H1 (cell line): ENCODE measurements at regions not wholly inside any gene's neighbourhood (a gene's known extent, or its start where the extent isn't known, plus 50 kb on each side); places are given as distances from the start of the nearest gene placed in this dataset.
A peak's percentile ranks its signal among the peaks of the same experiment; 100 is the strongest.

Experiments used
- CTCF ChIA-PET: fragments of 300-600 bp; sonication (Branson Sonifier 250); formaldehyde crosslinking; loops from one replicate; lab custom pipeline; 2021; ENCODE audit not compliant: partially characterized antibody; lab: Charles Lee
- POLR2A ChIA-PET: fragments of 300-600 bp; sonication (Branson Sonifier 250); formaldehyde crosslinking; loops from one replicate; lab custom pipeline; 2021; ENCODE audit warnings: inconsistent platforms; ENCODE audit not compliant: partially characterized antibody; lab: Charles Lee
- DNase-seq, 2 experiments: peaks; one replicate each; pipeline versions ENCODE4 v3.0.0 to v3.0.0-alpha.2; 2010 to 2022; ENCODE audit warnings: low spot score in 2 of 2, low read depth in 1 of 2, mixed read lengths in 1 of 2
- FAIRE-seq: peaks from 2 replicates; lab custom pipeline; 2011; peaks lifted over from hg19 to GRCh38; lab: Jason Lieb, UNC
- H2AFZ ChIP-seq: 2 replicates; pipeline ENCODE4 v1.8.1; 2012; ENCODE audit warnings: low read length, inconsistent platforms
- H2AK5ac ChIP-seq: 2 replicates; pipeline ENCODE4 v1.6.1; 2013; ENCODE audit warnings: low read depth, low read length
- H2BK120ac ChIP-seq: replicated peaks from 2 replicates; pipeline ENCODE3; 2013; ENCODE audit warnings: low read depth, low read length, inconsistent platforms
- H2BK12ac ChIP-seq: 2 replicates; pipeline ENCODE4 v1.6.1; 2013; ENCODE audit warnings: low read depth, low read length
- H2BK15ac ChIP-seq: 2 replicates; pipeline ENCODE4 v1.6.1; 2013; ENCODE audit warnings: low read length
- H2BK20ac ChIP-seq: 2 replicates; pipeline ENCODE4 v1.6.1; 2013; ENCODE audit warnings: low read length
- H2BK5ac ChIP-seq: 2 replicates; pipeline ENCODE4 v1.6.1; 2013; ENCODE audit warnings: low read depth, low read length
- H3K14ac ChIP-seq: 2 replicates; pipeline ENCODE4 v1.6.1; 2013; ENCODE audit warnings: inconsistent platforms; ENCODE audit not compliant: insufficient read length
- H3K18ac ChIP-seq: 2 replicates; pipeline ENCODE4 v1.6.1; 2013; ENCODE audit warnings: low read length; ENCODE audit errors: extremely low read depth
- H3K23ac ChIP-seq: 2 replicates; pipeline ENCODE4 v1.6.1; 2013; ENCODE audit warnings: inconsistent platforms; ENCODE audit not compliant: insufficient read length
- H3K23me2 ChIP-seq: 2 replicates; pipeline ENCODE4 v1.6.1; 2013; ENCODE audit warnings: low read depth, low read length
- H3K27ac ChIP-seq: 2 replicates; pipeline ENCODE4 v1.6.1; 2011; ENCODE audit warnings: low read depth, low read length, inconsistent platforms
- H3K27me3 ChIP-seq, 4 experiments: replicated peaks in 1 of 4; 1 replicate in 1 of 4; 2 replicates in 3 of 4; pipeline versions ENCODE4 v1.6.1 to v1.8.1; 2011 to 2013; ENCODE audit warnings: low read length in 3 of 4, mild to moderate bottlenecking in 3 of 4, inconsistent platforms in 2 of 4, mixed read lengths in 2 of 4, moderate library complexity in 1 of 4; ENCODE audit not compliant: control insufficient read depth in 3 of 4, insufficient read depth in 3 of 4; ENCODE audit errors: extremely low read depth in 1 of 4
- H3K36me3 ChIP-seq, 4 experiments: 2 replicates each; pipeline versions ENCODE4 v1.6.1 to v1.8.1; 2011 to 2013; ENCODE audit warnings: mild to moderate bottlenecking in 4 of 4, low read length in 3 of 4, moderate library complexity in 2 of 4, control low read depth in 1 of 4, inconsistent platforms in 1 of 4; ENCODE audit not compliant: insufficient read depth in 4 of 4, control insufficient read depth in 2 of 4
- H3K4ac ChIP-seq: replicated peaks from 2 replicates; pipeline ENCODE3; 2013; ENCODE audit warnings: low read length, low read depth, mixed read lengths, inconsistent platforms; ENCODE audit not compliant: insufficient read length
- H3K4me1 ChIP-seq, 4 experiments: replicated peaks in 1 of 4; 1 replicate in 1 of 4; 2 replicates in 3 of 4; pipeline versions ENCODE4 v1.6.1 to v1.8.1; 2011 to 2013; ENCODE audit warnings: low read length in 3 of 4, inconsistent platforms in 2 of 4, mixed read lengths in 1 of 4; ENCODE audit not compliant: insufficient read depth in 4 of 4, control insufficient read depth in 3 of 4
- H3K4me2 ChIP-seq, 2 experiments: 2 replicates each; pipeline versions ENCODE4 v1.6.1 to v1.8.1; 2011 to 2013; ENCODE audit warnings: low read depth in 2 of 2, low read length in 2 of 2, control low read depth in 1 of 2, inconsistent platforms in 1 of 2, mild to moderate bottlenecking in 1 of 2; ENCODE audit not compliant: insufficient read depth in 1 of 2
- H3K4me3 ChIP-seq, 4 experiments: fragments of 200-600, 300-600 bp in 1 of 4; sonication (generic), shearing (Covaris generic), sonication (Bioruptor Twin) in 1 of 4; 2 replicates each; pipeline versions ENCODE4 v1.5.1 to v1.8.1; 2011 to 2016; ENCODE audit warnings: low read length in 4 of 4, low read depth in 3 of 4, control low read depth in 2 of 4, inconsistent platforms in 2 of 4, mild to moderate bottlenecking in 2 of 4, mixed read lengths in 1 of 4, moderate library complexity in 1 of 4; ENCODE audit not compliant: insufficient read depth in 2 of 4; ENCODE audit errors: extremely low read depth in 1 of 4
- H3K56ac ChIP-seq: replicated peaks from 2 replicates; pipeline ENCODE3; 2013; ENCODE audit warnings: low read depth, mild to moderate bottlenecking, mixed read lengths, low read length, inconsistent platforms; ENCODE audit not compliant: insufficient read length
- H3K79me1 ChIP-seq: 2 replicates; pipeline ENCODE4 v1.6.1; 2013; ENCODE audit warnings: low read depth, low read length, control low read depth
- H3K79me2 ChIP-seq, 2 experiments: 2 replicates each; pipeline versions ENCODE4 v1.6.1 to v1.8.1; 2012 to 2013; ENCODE audit warnings: low read length in 2 of 2, mild to moderate bottlenecking in 2 of 2, inconsistent platforms in 1 of 2; ENCODE audit not compliant: insufficient read depth in 2 of 2, control insufficient read depth in 1 of 2
- H3K9ac ChIP-seq, 4 experiments: replicated peaks in 1 of 4; 1 replicate in 1 of 4; 2 replicates in 3 of 4; pipeline versions ENCODE4 v1.6.1 to v1.8.1; 2011 to 2013; ENCODE audit warnings: low read depth in 3 of 4, low read length in 3 of 4, control low read depth in 2 of 4, mild to moderate bottlenecking in 2 of 4, moderate library complexity in 2 of 4, inconsistent platforms in 1 of 4; ENCODE audit errors: extremely low read depth in 1 of 4
- H3K9me3 ChIP-seq, 2 experiments: 2 replicates each; pipeline versions ENCODE4 v1.6.1 to v1.8.1; 2012 to 2013; ENCODE audit warnings: mild to moderate bottlenecking in 2 of 2, moderate library complexity in 2 of 2, control low read depth in 1 of 2, inconsistent platforms in 1 of 2, low read depth in 1 of 2, low read length in 1 of 2, mixed read lengths in 1 of 2; ENCODE audit not compliant: insufficient read depth in 2 of 2
- H4K20me1 ChIP-seq, 2 experiments: replicated peaks in 1 of 2; 2 replicates each; pipeline versions ENCODE3 to v1.8.1; 2011 to 2013; ENCODE audit warnings: inconsistent platforms in 2 of 2, low read length in 2 of 2, mild to moderate bottlenecking in 1 of 2; ENCODE audit not compliant: insufficient read depth in 2 of 2, control insufficient read depth in 1 of 2
- H4K5ac ChIP-seq: 2 replicates; pipeline ENCODE4 v1.6.1; 2013; ENCODE audit warnings: low read length, low read depth, mixed read lengths, inconsistent platforms; ENCODE audit not compliant: insufficient read length
- H4K8ac ChIP-seq: 2 replicates; pipeline ENCODE4 v1.8.0; 2013; ENCODE audit warnings: mild to moderate bottlenecking, moderate library complexity, low read length, inconsistent platforms; ENCODE audit not compliant: insufficient read depth; ENCODE audit errors: extremely low read depth
- H4K91ac ChIP-seq: replicated peaks from 2 replicates; pipeline ENCODE3; 2013; ENCODE audit warnings: low read length, mixed read lengths, inconsistent platforms; ENCODE audit not compliant: insufficient read length
- ASH2L ChIP-seq: fragments of 200-600, 300-600 bp; sonication (generic); IDR thresholded peaks from one replicate; pipeline ENCODE4 v1.7.1; 2017; ENCODE audit warnings: low read length
- BRCA1 ChIP-seq: IDR thresholded peaks from 2 replicates; pipeline ENCODE4 v1.6.1; 2012; ENCODE audit warnings: low read depth, low read length, improper control_type of control experiment
- CBX8 ChIP-seq: fragments of 300-800, 300-1000 bp; sonication (generic); IDR thresholded peaks from 2 replicates; pipeline ENCODE4 v1.7.1; 2016; ENCODE audit warnings: low read depth, low read length, borderline replicate concordance
- CEBPB ChIP-seq: IDR thresholded peaks from 2 replicates; pipeline ENCODE4 v1.6.1; 2012; ENCODE audit warnings: low read depth, low read length
- EGR1 ChIP-seq: IDR thresholded peaks from 2 replicates; pipeline ENCODE4 v1.6.1; 2011; ENCODE audit warnings: low read depth, low read length, borderline replicate concordance
- GABPA ChIP-seq: IDR thresholded peaks from 2 replicates; pipeline ENCODE4 v1.6.1; 2011; ENCODE audit warnings: mild to moderate bottlenecking, low read length, moderate library complexity, borderline replicate concordance; ENCODE audit not compliant: insufficient read depth
- KDM1A ChIP-seq: fragments of 200-600, 300-600 bp; sonication (generic); IDR thresholded peaks from 2 replicates; pipeline ENCODE4 v1.7.1; 2016; ENCODE audit warnings: mild to moderate bottlenecking, low read length, borderline replicate concordance
- KDM4A ChIP-seq: IDR thresholded peaks from one replicate; pipeline ENCODE4 v1.7.1; 2012; ENCODE audit warnings: low read depth, mild to moderate bottlenecking, moderate library complexity, low read length, inconsistent platforms; ENCODE audit not compliant: severe bottlenecking
- POLR2A ChIP-seq, 2 experiments: IDR thresholded peaks; 1 replicate in 1 of 2; 2 replicates in 1 of 2; pipeline ENCODE4 v1.6.1; 2011; ENCODE audit warnings: low read depth in 2 of 2, low read length in 2 of 2, mild to moderate bottlenecking in 2 of 2; ENCODE audit errors: control extremely low read depth in 1 of 2
- RBBP5 ChIP-seq: IDR thresholded peaks from 2 replicates; pipeline ENCODE4 v1.7.1; 2012; ENCODE audit warnings: low read depth, mild to moderate bottlenecking, inconsistent platforms, low read length, moderate library complexity, borderline replicate concordance
- RXRA ChIP-seq: IDR thresholded peaks from 2 replicates; pipeline ENCODE4 v1.6.1; 2011; ENCODE audit warnings: low read depth, mild to moderate bottlenecking, low read length, moderate library complexity; ENCODE audit not compliant: insufficient read depth
- SRF ChIP-seq: IDR thresholded peaks from 2 replicates; pipeline ENCODE4 v1.6.1; 2011; ENCODE audit warnings: mild to moderate bottlenecking, low read depth, low read length, moderate library complexity
- SUZ12 ChIP-seq: fragments of 200-600 bp; sonication (generic); IDR thresholded peaks from 2 replicates; pipeline ENCODE4 v1.6.1; 2012; ENCODE audit warnings: mild to moderate bottlenecking, inconsistent platforms, low read length, moderate library complexity, mixed read lengths
- TAF1 ChIP-seq: IDR thresholded peaks from 2 replicates; pipeline ENCODE4 v1.6.1; 2011; ENCODE audit warnings: mild to moderate bottlenecking, low read depth, low read length
- TBP ChIP-seq: IDR thresholded peaks from 2 replicates; pipeline ENCODE4 v1.6.1; 2011; ENCODE audit warnings: low read depth, low read length, improper control_type of control experiment
- WGBS, 2 experiments: shearing (Covaris generic) in 1 of 2; methylation state at CpG; one replicate each; pipeline versions ENCODE4 v1.1.6 to v1.1.7; 2013 to 2015; ENCODE audit warnings: low lambda C conversion rate in 2 of 2, mixed read lengths in 2 of 2, inconsistent platforms in 1 of 2, low coverage in 1 of 2, missing lambda C conversion rate in 1 of 2; ENCODE audit not compliant: insufficient replicate concordance in 2 of 2, insufficient coverage in 1 of 2, insufficient read length in 1 of 2; ENCODE audit errors: extremely low coverage in 1 of 2, missing lambda C conversion rate in 1 of 2; 5-methylcytosine and 5-hydroxymethylcytosine counted together

- no peaks in the 10 kb centered on the region for H3K9me3 ChIP-seq
- TF ChIP-seq ASH2L (no peak), POLR2A (IDR thresholded peaks at IDR 0.05; ENCODE audit: control extremely low read depth in 1 of 2, low read depth in 2 of 2, low read length in 2 of 2) (no peak), SRF (no peak), KDM4A (no peak), CEBPB (no peak), RXRA (no peak), RBBP5 (no peak), TAF1 (no peak), SUZ12 (no peak), CBX8 (no peak), KDM1A (no peak), BRCA1 (no peak), EGR1 (no peak), GABPA (no peak), TBP (no peak)
Observed at GRCh38 chr6:168214586-168215104, 104.9 kb downstream of the DACT2 start.

More at GRCh38 chr6:168214586-168215104, 104.9 kb downstream of the DACT2 start:
- 89% methylated on average over 17 of the region's 17 CpGs; no CpG with 5 or more reads in 1 of the 2 experiments for WGBS, 2 experiments
- H4K20me1 ChIP-seq: peaks cover 0 to 4% of the 10 kb centered on the region in 2 experiments
- H3K23ac ChIP-seq: no peak overlapping the region
- FAIRE-seq (no peak), DNase-seq (no peak)
- no peaks in the 10 kb centered on the region for H3K79me2 ChIP-seq
- H2BK120ac ChIP-seq: no peak overlapping the region
- no peaks in the 10 kb centered on the region for H3K79me1 ChIP-seq
- CTCF ChIA-PET: interaction anchor here (1.4 kb wide), 1 partner anchor 118 kb away, joined by 3 read pairs; no protein-coding TSS in a partner anchor
- POLR2A ChIA-PET: no interaction called here
- H4K8ac ChIP-seq: peak overlapping the region; percentile 57; the same call in 1 of the 2 replicates
- H2AK5ac ChIP-seq: no peak overlapping the region
- no peak overlapping the region for H3K4me3 ChIP-seq
- H2BK5ac ChIP-seq: no peak overlapping the region
- no peaks in the 10 kb centered on the region for H3K36me3 ChIP-seq
- H2BK12ac ChIP-seq: peak overlapping the region; percentile 97; the same call in 1 of the 2 replicates
- no peak overlapping the region for H3K9ac ChIP-seq
- H2BK15ac ChIP-seq: 0 out of 2 replicates have a peak overlapping the region, but pooled peaks have one; percentile 81
- H2BK20ac ChIP-seq: no peak overlapping the region
- H3K14ac ChIP-seq: no peak overlapping the region
- H3K27ac ChIP-seq: no peak overlapping the region
- peaks cover 2% of the 10 kb centered on the region; the same call in 1 of the 2 replicates for H3K23me2 ChIP-seq
- H2AFZ ChIP-seq: no peak overlapping the region
- H3K56ac ChIP-seq: no peak overlapping the region
- peaks cover 0 to 25% (median 13%) of the 10 kb centered on the region in 4 experiments; a peak in 6 of 7 replicates for H3K4me1 ChIP-seq
- H3K27me3 ChIP-seq: no peaks in the 10 kb centered on the region; a peak in 3 of 7 replicates
- H4K5ac ChIP-seq: no peak overlapping the region
- H3K4me2 ChIP-seq: no peak overlapping the region
- H4K91ac ChIP-seq: no peak overlapping the region
- H3K4ac ChIP-seq: no peak overlapping the region
- H3K18ac ChIP-seq: no peak overlapping the region
